HG03439 (cell line): ENCODE measurements at regions not wholly inside any gene's neighbourhood (a gene's known extent, or its start where the extent isn't known, plus 50 kb on each side); places are given as distances from the start of the nearest gene placed in this dataset.

Source experiments
- ATAC-seq: cut with Tn5 transposase; IDR thresholded peaks from one replicate; pipeline ENCODE4 v1.9.1; 2021; ENCODE audit warnings: mild to moderate bottlenecking, moderate library complexity; ENCODE audit not compliant: unreplicated experiment

DNA sequence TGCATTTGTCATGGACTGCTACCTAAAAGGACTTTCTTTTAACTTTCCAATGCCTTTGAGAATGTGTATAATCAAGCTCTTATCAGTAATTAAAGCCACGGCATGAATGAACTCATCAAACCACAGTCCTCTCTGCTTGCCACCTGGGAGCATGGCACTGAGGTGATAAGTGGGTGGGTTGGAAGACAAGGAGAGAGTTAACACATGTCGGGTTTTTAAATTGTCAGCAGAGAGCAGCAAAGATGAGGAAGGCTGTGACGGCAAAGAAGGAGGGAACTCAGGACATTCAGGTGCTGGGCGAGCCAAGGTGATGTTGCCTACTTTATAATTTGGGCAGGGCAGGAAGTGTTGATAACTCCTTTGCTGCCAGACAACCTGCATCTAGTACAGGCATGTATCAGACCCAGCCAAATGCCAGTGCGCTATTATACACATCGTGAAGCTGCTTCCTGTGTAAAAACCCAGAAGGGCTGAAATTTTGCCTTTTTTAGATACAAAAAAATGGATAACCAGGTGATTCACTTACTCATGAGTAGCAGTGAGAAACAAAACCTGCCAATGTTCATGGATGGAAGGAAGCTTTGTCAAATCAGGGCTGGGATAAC is 269.1 kb downstream of the KIF4B start:
- ATAC-seq = no peak

- no peak for ATAC-seq
Measured at GRCh38 chr5:155285706-155286105, 272.2 kb downstream of the KIF4B start.

DNA sequence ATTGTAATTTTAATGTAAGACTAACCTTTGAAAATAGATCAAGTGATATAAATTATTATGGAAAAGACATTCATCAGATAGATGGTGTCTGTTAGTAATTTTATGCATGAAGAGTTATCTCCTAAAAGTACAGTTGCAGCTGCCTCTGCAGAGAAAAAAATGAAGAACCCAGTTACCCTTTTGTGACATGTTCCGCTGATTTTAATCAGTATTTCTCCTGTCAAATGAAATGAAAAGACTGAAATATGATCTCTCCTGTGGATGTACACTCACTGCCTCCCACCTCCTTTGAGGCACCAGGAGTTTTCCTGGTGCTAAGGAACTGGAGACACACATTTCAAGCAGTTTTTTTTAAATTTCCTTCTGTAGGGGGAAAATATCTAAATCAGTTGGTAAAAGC is 277.4 kb downstream of the KIF4B start:
- ATAC-seq = no peak

GRCh38 chr5:155293605-155294178 is 280.1 kb downstream of the KIF4B start:
- ATAC-seq = no peak

DNA sequence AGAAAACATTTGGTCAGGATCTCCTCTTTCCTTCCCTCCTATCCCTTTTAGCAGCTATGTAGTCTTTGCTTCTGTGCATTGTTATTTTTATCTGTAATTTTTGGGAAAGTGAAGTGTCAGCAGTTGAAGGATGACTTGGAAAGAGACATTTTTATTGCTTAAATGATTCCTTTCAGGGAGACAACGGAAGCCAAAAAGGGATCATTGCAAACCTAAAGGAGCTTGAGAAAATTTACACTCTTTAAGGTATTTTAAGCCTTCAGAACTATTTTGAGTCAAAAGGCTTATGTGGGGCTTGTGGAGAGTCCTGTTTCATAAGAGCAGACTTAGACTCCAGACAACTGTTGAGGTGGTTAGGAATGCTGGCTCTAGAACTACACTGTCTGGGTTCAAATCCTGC is 281.6 kb downstream of the KIF4B start:
- ATAC-seq = no peak

- no peak for ATAC-seq
Measured at GRCh38 chr5:155299386-155300005, 285.9 kb downstream of the KIF4B start.

GRCh38 chr5:155303120-155303519 is 289.6 kb downstream of the KIF4B start:
- no peak for ATAC-seq

- ATAC-seq = no peak
Measured at GRCh38 chr5:155307229-155307628, 293.7 kb downstream of the KIF4B start.

- ATAC-seq = no peak
Measured at GRCh38 chr5:155308289-155308688, 294.7 kb downstream of the KIF4B start.

DNA sequence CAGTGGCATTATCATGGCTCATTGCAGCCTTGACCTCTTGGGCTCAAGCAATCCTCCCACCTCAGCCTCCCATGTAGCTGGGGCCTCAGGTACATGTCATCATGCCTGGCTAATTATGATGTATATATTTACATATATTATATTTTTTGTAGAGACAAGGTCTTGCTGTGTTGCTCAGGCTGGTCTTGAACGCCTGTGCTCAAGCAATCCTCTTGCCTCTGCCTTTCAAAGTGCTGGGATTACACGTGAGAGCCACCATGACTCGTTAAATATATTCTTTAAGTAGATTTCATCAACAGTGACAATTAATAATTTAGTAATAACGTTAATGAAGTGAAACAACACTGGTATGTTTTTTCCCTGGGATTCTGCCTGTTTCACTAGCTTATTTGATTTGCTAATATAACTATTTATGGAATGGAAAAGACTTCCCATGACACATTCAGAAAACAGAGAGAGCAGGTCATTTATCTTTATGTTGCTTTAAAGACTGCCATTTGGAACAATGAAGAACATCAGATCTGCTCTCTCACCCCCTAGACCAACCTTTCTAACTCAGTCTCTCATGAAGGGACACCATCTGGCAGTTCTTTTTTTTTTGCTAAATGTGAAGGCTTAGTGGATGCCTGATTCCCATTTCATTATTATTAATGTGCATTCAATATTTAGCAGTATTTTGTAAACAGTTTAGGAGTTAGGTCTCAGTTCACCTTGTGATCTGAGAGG is 295.6 kb downstream of the KIF4B start:
- no peak for ATAC-seq

DNA sequence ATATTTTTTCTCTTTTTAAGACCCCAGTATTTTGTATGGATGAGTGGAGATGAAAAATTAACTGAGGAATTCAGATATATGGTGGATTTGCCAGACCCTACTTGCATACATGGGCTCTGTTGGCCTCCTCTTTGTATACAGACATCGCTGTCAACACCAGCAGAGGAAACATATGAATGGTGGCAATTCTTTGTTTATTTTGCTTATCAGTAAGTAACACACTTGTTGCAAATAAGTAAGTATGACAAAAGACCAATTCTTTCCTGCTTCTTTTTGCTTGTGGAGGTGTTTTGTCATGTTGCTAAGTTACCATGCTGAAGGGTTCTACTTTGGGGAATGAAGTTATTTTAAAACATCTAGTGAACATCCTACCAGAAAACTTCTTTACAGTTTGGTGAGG is 298.2 kb downstream of the KIF4B start:
- ATAC-seq = no peak

- ATAC-seq = no peak
Measured at GRCh38 chr5:155313518-155313917, 300.0 kb downstream of the KIF4B start.

DNA sequence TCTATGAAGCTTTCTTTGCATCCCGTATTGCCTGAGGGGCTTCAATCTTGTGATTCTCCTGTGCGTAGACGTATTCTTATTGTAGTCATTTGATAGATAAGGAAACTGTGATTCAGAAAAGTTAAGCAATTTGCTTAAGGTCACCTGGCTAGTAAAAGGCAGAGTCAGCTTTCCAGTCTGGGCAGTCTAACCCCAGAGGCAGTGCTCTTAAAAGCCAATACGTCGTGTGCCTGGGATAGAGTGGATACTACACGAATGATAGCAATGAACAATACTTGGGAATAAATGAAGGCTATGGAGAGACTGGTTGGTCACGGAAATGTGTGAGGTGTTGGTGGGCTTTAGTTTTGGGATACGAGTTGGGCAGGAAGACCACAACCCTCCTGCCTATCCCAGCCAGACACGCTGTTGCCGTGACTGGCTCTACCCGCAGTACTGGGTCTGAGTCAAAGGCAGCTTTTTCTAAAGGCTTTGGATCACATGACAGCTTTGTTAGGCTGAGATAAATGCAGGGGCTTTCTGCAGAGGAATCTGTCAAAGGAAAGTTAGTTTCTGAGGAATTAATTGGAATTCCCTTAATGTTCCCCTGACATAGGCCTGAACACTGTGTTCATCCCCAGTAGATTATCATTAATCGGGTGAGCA is 302.6 kb downstream of the KIF4B start:
- no peak for ATAC-seq

DNA sequence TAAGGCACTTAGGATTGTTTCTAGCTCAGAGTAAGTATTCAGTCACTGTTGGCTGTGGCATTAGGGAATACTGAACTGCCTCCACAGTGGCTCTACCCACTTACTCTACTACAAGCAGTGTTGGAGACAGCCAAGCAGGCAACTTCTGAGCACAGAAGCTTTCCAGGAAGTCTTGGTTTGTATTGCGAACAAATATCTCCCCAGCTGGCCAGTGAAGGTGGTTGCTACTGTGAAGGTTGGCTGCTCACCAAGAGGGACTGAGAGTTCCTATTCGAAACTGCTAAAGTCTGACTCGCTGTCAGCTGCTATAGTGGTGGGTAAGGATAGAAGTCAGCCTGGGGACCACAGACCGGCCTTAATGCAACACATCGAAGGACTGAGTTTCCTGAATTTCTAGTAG is 319.1 kb downstream of the KIF4B start:
- ATAC-seq = no peak

- no peak for ATAC-seq
Measured at GRCh38 chr5:155342956-155343355, 329.4 kb downstream of the KIF4B start.

DNA sequence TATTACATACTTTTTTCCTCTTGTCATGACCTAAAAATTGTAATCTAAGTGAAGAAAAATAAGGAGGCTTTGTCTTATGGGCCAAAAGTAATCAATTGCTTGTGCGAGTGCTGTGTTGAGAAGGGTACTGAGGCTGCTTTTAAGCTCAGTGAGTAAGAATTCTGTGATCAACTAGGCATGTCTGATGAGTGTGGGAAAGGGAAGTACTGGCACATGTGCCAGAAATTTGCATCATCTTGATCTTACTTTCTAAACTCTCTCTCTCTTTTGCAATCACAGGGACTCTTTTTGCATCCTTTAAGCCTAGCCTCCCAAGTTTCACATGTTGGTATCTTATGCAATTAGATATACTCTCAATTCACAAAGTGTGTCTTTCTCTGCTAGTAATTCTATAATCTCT is 329.9 kb downstream of the KIF4B start:
- ATAC-seq = no peak

GRCh38 chr5:155353231-155353630 is 339.7 kb downstream of the KIF4B start:
- ATAC-seq = no peak

- no peak for ATAC-seq
Measured at GRCh38 chr5:155366096-155366495, 352.5 kb downstream of the KIF4B start.

- no peak for ATAC-seq
Measured at GRCh38 chr5:155367841-155368240, 354.3 kb downstream of the KIF4B start.

GRCh38 chr5:155368490-155368889 is 354.9 kb downstream of the KIF4B start:
- ATAC-seq = no peak

- no peak for ATAC-seq
Measured at GRCh38 chr5:155380480-155380879, 366.9 kb downstream of the KIF4B start.

GRCh38 chr5:155381654-155382053 is 368.1 kb downstream of the KIF4B start:
- ATAC-seq = no peak
